ENCODE measurements at regions not wholly inside any gene's neighbourhood (a gene's known extent, or its start where the extent isn't known, plus 50 kb on each side); places are given as distances from the start of the nearest gene placed in this dataset.
"Not testable (repeated sequence)": the region's sequence is repeated elsewhere in the genome, so short reads cannot be mapped to it uniquely, and the experiment has no call there.

- ATAC-seq, result no peak
- DNase-seq, result no peak
- intact Hi-C loops (cut with DNase I), result no loop called here
- H3K4me3 ChIP-seq, result no peak overlapping the region
- H3K36me3 ChIP-seq, result no peaks in the 10 kb centered on the region
- no peak overlapping the region for H3K27ac ChIP-seq
- no peaks in the 10 kb centered on the region for H3K27me3 ChIP-seq (ENCODE audit: low read depth)
- no peaks in the 10 kb centered on the region for H3K9me3 ChIP-seq
- no peak for TF ChIP-seq CTCF (IDR thresholded peaks at IDR 0.05)
- H3K4me1 ChIP-seq, result no peaks in the 10 kb centered on the region
These were observed 426.6 kb upstream of the CHRM2 start for GRCh38 chr7:136441835-136442234.

GRCh38 chr7:136431736-136432135 lies 436.7 kb upstream of the CHRM2 start:
- H3K4me1 ChIP-seq; H3K9me3 ChIP-seq; H3K36me3 ChIP-seq; H3K4me3 ChIP-seq; H3K27ac ChIP-seq; ATAC-seq; intact Hi-C loops (cut with DNase I); DNase-seq; H3K27me3 ChIP-seq (ENCODE audit: low read depth): not testable (repeated sequence)

GRCh38 chr7:136424058-136424457 lies 444.4 kb upstream of the CHRM2 start:
- ATAC-seq (no peak), DNase-seq (no peak)
- no peaks in the 10 kb centered on the region for H3K36me3 ChIP-seq
- TF ChIP-seq CTCF (IDR thresholded peaks at IDR 0.05), result no peak
- H3K27me3 ChIP-seq (ENCODE audit: low read depth), result no peaks in the 10 kb centered on the region
- H3K4me1 ChIP-seq, result no peaks in the 10 kb centered on the region
- intact Hi-C loops (cut with DNase I), result no loop called here
- H3K9me3 ChIP-seq, result no peaks in the 10 kb centered on the region
- H3K4me3 ChIP-seq, result no peak overlapping the region
- H3K27ac ChIP-seq, result no peak overlapping the region

GRCh38 chr7:136419740-136420139 lies 442.6 kb upstream of the MTPN start:
- H3K4me1 ChIP-seq; H3K27ac ChIP-seq; DNase-seq; H3K9me3 ChIP-seq; ATAC-seq; H3K36me3 ChIP-seq; intact Hi-C loops (cut with DNase I); H3K4me3 ChIP-seq; H3K27me3 ChIP-seq (ENCODE audit: low read depth): not testable (repeated sequence)

- intact Hi-C loops (cut with DNase I), result no loop called here
- H3K27me3 ChIP-seq (ENCODE audit: low read depth), result no peaks in the 10 kb centered on the region
- DNase-seq, result no peak
- no peaks in the 10 kb centered on the region for H3K36me3 ChIP-seq
- H3K4me3 ChIP-seq, result no peak overlapping the region
- ATAC-seq, result no peak
- H3K4me1 ChIP-seq, result no peaks in the 10 kb centered on the region
- no peaks in the 10 kb centered on the region for H3K9me3 ChIP-seq
- no peak overlapping the region for H3K27ac ChIP-seq
- no peak for TF ChIP-seq CTCF (IDR thresholded peaks at IDR 0.05)
These were observed 435.8 kb upstream of the MTPN start for GRCh38 chr7:136412952-136413351.

GRCh38 chr7:136405931-136406777 lies 429.0 kb upstream of the MTPN start:
- TF ChIP-seq CTCF (IDR thresholded peaks at IDR 0.05), result peak; percentile 66
- H3K36me3 ChIP-seq, result no peaks in the 10 kb centered on the region
- H3K4me3 ChIP-seq, result no peak overlapping the region
- intact Hi-C loops (cut with DNase I), result no loop called here
- ATAC-seq, result peak; percentile 72 to 74
- no peak for DNase-seq
- H3K4me1 ChIP-seq, result no peaks in the 10 kb centered on the region
- H3K27ac ChIP-seq, result no peak overlapping the region
- H3K27me3 ChIP-seq (ENCODE audit: low read depth), result no peaks in the 10 kb centered on the region
- H3K9me3 ChIP-seq, result no peaks in the 10 kb centered on the region
